OCI-LY1 (cell line): ENCODE measurements at regions not wholly inside any gene's neighbourhood (a gene's known extent, or its start where the extent isn't known, plus 50 kb on each side); places are given as distances from the start of the nearest gene placed in this dataset.
"Not testable (repeated sequence)": the region's sequence is repeated elsewhere in the genome, so short reads cannot be mapped to it uniquely, and the experiment has no call there.

ENCODE experiments used
- EZH2 ChIP-seq: fragments of 200-600 bp; sonication (generic), shearing (Covaris generic); IDR thresholded peaks from 2 replicates; pipeline ENCODE4 v1.8.0; 2017; ENCODE audit warnings: borderline replicate concordance, mixed run types, mild to moderate bottlenecking, antibody characterized with exemption, low read length, moderate library complexity, mixed read lengths
- TF ChIP-seq, protein P1 (sequence below): fragments of 200-600 bp; sonication (generic), shearing (Covaris generic); IDR thresholded peaks from 2 replicates; pipeline ENCODE4 v1.5.1; 2017; ENCODE audit warnings: mild to moderate bottlenecking, antibody characterized with exemption, low read length, moderate library complexity, mixed read lengths

GRCh38 chr4:101411281-101411910, 64.1 kb upstream of the PPP3CA start:
- TF ChIP-seq, protein P1, sequence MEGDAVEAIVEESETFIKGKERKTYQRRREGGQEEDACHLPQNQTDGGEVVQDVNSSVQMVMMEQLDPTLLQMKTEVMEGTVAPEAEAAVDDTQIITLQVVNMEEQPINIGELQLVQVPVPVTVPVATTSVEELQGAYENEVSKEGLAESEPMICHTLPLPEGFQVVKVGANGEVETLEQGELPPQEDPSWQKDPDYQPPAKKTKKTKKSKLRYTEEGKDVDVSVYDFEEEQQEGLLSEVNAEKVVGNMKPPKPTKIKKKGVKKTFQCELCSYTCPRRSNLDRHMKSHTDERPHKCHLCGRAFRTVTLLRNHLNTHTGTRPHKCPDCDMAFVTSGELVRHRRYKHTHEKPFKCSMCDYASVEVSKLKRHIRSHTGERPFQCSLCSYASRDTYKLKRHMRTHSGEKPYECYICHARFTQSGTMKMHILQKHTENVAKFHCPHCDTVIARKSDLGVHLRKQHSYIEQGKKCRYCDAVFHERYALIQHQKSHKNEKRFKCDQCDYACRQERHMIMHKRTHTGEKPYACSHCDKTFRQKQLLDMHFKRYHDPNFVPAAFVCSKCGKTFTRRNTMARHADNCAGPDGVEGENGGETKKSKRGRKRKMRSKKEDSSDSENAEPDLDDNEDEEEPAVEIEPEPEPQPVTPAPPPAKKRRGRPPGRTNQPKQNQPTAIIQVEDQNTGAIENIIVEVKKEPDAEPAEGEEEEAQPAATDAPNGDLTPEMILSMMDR, result not testable (repeated sequence)
- not testable (repeated sequence) for TF ChIP-seq EZH2
